GM20000 (cell line): ENCODE measurements at regions not wholly inside any gene's neighbourhood (a gene's known extent, or its start where the extent isn't known, plus 50 kb on each side); places are given as distances from the start of the nearest gene placed in this dataset.

Experiments
- DNase-seq: peaks from one replicate; pipeline ENCODE4 v3.0.0; 2012; ENCODE audit warnings: low spot score
- TF ChIP-seq, protein P1 (sequence below): IDR thresholded peaks from 2 replicates; pipeline ENCODE4 v1.5.1; 2012; ENCODE audit warnings: mild to moderate bottlenecking, control low read depth; ENCODE audit errors: extremely low read depth, missing control alignments

DNA sequence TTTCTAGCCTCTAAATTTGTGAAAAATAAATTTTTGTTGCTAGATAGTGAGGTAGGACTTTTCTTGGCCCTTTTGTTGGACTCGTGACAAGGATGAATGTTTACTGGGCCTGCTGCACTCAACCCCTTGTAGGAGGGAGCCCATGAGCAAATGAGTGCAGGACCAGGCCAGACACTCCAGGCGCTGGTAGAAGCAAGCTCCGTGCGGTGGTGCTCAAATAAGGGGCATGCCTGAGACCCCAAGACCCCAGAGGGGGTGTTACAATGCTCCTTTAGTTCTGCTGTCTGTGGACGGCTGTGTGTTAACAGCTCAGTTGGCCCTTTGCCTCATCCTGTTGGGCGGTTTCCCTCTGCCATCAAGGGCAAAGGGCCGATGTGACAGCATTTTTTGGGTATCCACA lies 1195.3 kb upstream of the PHF14 start:
- TF ChIP-seq, protein P1, sequence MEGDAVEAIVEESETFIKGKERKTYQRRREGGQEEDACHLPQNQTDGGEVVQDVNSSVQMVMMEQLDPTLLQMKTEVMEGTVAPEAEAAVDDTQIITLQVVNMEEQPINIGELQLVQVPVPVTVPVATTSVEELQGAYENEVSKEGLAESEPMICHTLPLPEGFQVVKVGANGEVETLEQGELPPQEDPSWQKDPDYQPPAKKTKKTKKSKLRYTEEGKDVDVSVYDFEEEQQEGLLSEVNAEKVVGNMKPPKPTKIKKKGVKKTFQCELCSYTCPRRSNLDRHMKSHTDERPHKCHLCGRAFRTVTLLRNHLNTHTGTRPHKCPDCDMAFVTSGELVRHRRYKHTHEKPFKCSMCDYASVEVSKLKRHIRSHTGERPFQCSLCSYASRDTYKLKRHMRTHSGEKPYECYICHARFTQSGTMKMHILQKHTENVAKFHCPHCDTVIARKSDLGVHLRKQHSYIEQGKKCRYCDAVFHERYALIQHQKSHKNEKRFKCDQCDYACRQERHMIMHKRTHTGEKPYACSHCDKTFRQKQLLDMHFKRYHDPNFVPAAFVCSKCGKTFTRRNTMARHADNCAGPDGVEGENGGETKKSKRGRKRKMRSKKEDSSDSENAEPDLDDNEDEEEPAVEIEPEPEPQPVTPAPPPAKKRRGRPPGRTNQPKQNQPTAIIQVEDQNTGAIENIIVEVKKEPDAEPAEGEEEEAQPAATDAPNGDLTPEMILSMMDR = no peak
- no peak for DNase-seq

DNA sequence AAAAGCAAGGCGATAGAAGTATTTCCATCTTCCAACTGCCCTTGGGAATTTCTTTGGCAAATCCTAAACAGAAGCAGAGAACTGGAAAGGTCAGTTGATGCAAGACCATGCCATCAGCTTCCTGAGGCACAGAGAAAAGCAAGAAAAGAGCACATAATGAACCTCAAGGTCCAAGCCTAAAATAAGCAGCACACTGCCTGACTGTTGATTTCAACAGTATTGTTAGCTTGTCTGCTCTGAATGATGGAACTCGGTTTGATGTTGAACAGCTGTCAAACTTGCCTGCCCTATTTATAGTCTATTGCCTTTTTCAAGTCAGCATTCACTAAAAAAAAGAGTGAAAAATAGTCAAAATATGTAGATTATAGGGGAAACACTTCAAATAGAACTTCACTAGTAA lies 1192.0 kb upstream of the PHF14 start:
- no peak for DNase-seq
- TF ChIP-seq, protein P1 = no peak

DNA sequence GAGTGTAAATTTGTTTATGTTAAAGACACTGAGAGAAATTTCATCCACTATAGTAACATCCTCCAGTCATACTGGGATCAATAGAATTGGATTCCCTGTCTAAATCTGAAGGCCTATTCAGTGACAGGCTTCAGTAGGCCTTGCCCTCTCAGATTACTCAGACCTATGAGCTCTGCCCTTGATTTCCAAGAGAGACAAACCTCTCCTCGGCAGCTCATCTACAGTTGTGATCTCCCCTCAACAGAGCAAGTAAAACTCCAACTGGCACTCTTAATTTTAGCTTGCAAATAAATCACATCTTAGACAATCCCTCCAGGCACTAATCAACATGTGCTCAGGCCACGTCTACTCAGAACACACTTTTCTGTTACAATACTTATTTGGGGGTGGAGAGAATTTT lies 1191.4 kb upstream of the PHF14 start:
- no peak for DNase-seq
- TF ChIP-seq, protein P1 = no peak

DNA sequence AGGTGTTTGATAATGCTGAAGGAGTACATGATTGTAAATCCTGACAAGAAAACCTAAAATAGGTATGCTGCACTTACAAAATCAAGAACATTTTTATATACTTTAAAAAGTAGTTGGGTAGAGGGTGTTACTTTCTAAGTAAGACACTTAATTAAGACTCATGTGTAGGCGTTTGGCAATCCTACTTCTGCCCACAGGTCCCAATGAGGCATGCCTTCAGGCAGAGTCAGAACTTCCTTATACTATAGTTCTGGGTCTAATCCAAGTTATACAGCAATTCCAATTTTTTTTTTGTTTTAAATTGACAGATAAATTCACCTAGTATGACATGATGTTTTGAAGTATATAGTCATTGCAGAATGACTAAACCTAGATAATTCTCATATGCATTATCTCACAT lies 1188.5 kb upstream of the PHF14 start:
- TF ChIP-seq, protein P1 = no peak
- no peak for DNase-seq

DNA sequence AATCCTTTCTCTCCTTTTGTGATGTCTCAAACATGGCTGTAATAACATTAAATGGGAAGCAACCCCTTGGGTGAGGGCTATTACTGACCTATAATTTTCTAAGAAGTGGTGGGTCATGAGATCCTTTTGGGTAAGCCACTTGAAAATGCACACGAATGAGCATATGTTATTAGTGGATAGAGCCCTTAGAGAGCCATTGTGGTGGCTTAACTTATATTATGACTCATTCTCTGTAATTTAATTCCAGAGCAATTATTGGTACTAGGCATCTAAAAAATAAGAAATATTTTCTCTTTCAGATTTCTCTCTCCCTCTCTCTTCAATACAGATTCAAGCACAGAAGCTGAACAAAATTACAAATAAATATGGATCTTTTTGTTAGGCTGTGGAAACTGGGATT lies 1177.4 kb upstream of the PHF14 start:
- no peak for DNase-seq
- TF ChIP-seq, protein P1 = no peak

DNA sequence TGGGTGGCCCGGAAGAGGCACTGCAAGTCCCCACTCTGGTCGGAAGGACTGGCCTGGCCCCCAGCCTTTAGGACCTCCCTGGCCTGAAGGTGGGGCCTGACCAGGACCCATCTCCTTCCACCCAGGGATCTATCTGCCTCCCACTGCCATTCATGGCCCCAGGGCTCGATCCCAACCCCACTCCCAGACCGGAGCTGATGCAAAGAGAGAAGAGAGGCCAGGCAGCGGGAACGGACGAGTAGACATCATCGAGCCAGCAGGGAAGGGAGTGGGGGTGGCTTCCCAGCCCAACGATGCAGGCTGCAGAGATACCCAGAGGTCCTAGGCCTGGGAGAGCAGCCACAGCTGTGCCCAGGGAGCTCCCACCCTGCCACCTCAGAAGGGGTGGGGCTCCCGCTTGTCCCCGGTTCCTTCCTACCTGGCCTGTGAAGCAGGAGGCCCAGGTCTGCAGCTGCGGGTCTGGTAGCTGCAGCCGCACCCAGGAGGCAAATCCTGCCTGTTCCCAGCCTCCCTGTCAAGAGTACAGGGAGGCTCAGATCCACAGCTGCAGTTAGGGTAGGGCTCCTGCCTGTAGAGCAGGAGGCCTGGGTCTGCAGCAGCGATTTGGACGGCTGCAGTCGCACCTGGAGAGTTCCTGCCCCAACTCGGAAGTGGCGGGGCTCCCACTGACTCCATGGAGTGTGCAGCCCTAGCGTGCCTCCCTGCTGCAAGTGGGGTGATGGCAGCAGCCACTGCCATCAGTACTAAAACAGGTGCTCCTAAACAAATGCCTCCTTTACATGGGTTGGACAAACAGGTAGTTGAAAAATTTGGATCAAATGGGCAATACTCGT lies 1151.0 kb upstream of the PHF14 start:
- TF ChIP-seq, protein P1 = no peak
- DNase-seq = no peak

DNA sequence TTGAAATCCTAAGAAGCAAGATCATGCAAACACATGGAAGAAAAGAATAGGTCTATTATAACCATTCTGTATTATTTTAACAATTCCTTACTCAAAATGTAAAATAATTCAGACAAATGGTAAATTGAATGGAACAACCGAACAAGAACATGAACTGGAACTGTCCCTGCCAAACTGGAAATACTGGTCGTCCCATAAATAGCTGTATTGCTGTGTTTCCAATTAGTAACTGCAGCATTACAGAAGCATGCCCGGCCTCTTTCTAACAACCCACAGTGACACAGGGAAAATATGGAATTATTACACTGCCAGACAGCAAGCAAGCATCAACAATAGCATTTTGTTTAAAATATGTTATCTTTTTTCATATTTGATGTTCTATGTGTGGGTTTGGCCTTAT lies 1138.5 kb upstream of the PHF14 start:
- TF ChIP-seq, protein P1 = no peak
- no peak for DNase-seq
